Right hindlimb (tissue), 1 donor: ENCODE measurements at regions not wholly inside any gene's neighbourhood (a gene's known extent, or its start where the extent isn't known, plus 50 kb on each side); places are given as distances from the start of the nearest gene placed in this dataset.
"Not testable (repeated sequence)": the region's sequence is repeated elsewhere in the genome, so short reads cannot be mapped to it uniquely, and the experiment has no call there.

Experiments used
- DNase-seq: peaks from one replicate; pipeline ENCODE4 v3.0.0-alpha.2; 2018

DNA sequence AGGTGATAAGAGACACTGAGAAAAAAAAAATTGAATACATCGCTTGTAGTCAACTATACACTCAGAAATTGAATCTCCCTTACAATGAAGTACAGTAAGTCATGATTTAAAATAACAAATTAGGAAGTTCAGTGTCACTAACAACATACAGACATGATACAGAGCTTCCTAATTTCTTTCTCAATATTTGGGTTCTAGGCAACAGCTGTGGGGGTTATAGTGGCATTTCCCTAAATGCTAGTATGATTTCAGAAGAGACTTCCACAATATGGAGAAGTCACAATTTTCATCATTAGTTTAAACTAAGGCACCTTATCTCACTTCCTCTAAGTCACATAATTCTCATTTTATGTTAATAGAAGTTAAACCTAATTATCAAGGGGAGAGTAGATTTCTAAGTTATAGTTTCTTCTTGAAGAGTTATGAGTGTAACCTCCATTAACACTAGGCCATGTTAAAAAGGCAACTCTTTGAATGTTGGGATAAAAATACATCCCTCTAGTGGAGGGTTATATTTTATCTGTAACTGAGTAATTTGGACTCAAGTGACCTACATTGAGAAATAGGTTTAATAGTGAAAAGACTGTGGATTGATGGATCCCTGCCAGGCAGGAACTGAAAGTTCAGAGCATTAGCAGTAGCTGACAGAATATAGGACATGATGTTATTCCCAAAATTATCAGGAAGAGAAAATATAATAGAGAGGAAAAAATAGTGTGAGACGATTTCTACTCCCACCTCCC, 286.0 kb upstream of the SUCLG2 start:
- no peak for DNase-seq

- DNase-seq = no peak
These were observed 283.2 kb upstream of the SUCLG2 start for GRCh38 chr3:67937498-67938118.

DNA sequence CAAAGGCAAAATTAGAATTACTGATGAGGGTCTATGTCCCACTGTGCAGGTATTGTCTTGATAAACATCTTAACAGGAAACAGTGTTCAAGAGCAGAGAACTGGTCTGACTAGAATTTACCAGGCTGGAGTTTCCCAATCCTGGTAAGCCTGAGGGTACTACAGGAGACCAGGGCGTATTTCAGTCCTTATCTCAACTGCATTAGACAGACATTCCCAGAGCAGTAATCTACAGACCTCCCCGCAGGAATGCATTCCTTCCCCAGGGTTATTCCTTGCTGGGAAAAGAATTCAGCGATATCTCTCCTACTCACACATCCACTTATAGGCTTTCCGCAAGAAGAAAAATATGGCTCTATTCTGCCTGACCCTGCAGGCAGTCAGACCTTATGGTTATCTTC, 276.0 kb upstream of the SUCLG2 start:
- DNase-seq = not testable (repeated sequence)

DNA sequence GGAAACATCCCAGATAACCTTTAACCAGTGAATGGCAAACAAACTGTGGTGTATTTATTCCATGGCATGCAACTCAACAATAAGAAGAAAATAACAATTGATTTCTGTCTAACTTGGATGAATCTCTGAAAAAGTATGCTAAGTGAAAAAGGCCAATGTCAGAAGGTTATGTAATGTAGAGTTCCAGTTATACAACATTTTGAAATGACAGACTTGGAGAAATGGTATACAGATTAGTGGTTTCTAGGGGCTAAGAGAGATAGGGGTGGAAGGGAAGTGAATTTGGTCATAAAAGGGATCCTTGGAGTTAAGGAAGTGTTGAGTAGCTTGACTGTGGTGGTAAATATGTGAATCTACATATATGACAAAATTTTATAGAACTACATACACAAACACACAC, 269.4 kb upstream of the SUCLG2 start:
- no peak for DNase-seq

GRCh38 chr3:67920969-67921368, 266.6 kb upstream of the SUCLG2 start:
- no peak for DNase-seq

GRCh38 chr3:67920311-67920710, 265.9 kb upstream of the SUCLG2 start:
- DNase-seq = no peak

DNA sequence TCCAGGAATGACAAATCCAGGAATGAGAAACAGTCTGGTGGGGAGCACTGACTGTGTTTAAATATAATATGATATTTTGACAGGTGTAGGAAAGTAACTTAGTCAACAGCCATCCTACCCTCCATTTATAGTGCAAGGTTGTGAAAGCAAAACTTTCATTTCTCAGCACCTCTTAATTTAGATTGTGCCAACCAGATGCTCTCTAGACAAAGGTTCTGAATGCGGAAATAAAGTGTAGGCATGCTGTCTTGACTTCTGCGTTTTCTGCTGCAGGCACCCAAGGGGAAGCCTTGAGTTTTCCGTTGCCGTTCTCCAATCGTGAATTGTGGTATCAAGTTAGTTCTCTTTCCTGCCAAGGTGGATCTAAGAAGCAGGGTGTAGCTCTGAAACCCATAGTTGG, 261.9 kb upstream of the SUCLG2 start:
- no peak for DNase-seq

- no peak for DNase-seq
These were observed 253.3 kb upstream of the SUCLG2 start for GRCh38 chr3:67907735-67908134.

- no peak for DNase-seq
These were observed 251.8 kb upstream of the SUCLG2 start for GRCh38 chr3:67906261-67906660.

GRCh38 chr3:67901681-67902080, 247.3 kb upstream of the SUCLG2 start:
- DNase-seq = no peak

DNA sequence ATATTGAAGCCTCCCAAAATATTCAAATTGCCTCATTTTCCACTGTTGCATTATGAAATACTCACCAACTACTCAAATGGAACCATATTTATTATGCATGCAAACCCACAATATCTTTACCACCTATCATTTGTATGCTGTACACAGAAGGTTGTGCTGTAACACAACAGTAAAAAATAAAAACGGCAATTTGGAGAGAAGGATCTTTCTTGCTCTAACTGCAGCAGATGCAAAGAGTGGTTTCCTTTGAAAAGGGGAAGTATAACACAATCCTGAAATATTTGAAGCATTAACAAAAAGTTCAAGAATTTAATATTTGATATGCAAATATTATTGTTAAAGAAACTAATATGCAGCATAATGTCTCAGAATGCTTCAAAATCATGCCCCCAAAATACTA, 244.5 kb upstream of the SUCLG2 start:
- no peak for DNase-seq

GRCh38 chr3:67897351-67898336, 243.2 kb upstream of the SUCLG2 start:
- DNase-seq = no peak

- no peak for DNase-seq
These were observed 241.7 kb upstream of the SUCLG2 start for GRCh38 chr3:67896130-67896529.

- DNase-seq = no peak
These were observed 240.1 kb upstream of the SUCLG2 start for GRCh38 chr3:67894510-67894909.

DNA sequence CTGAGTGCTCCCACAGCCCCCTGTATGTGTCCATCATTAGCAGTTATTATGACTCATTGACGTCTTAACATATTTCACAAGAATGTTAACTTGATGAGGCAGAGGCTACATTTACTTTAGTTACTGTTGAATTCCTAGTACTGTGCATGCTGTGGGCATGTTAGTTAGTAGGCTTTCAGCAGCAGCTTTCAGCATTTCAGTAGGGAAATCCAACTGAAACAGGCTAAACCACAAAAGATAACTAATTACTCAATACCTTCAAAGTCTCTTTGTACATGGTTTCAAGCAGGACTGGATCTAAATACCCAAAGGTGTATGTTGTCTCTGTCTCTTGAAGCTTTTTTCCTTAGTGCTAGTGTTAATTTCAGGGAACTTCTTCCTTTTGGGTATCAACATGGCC, 229.9 kb upstream of the SUCLG2 start:
- no peak for DNase-seq

DNA sequence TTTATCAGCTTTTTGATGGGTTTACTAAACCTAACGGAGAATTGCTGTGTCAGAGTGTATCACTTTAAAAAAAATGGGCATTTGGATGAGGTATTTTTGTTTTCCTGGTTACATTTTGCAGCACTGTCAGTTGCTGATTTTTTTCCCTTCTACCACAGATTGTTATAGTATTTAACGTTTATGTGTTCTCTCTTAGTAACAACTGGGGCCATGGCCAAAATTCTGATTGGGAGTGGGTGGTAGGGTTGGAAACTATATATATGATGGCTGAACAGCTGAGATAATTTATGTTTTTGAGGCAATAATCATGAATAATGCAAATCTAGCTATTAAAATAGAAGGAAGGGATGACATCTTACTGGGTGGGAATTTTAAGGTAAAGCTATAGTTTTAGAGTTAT, 229.4 kb upstream of the SUCLG2 start:
- peak; percentile 28 for DNase-seq

GRCh38 chr3:67882981-67883380, 228.6 kb upstream of the SUCLG2 start:
- DNase-seq = no peak

- no peak for DNase-seq
These were observed 221.8 kb upstream of the SUCLG2 start for GRCh38 chr3:67876261-67876660.

- no peak for DNase-seq
These were observed 221.4 kb upstream of the SUCLG2 start for GRCh38 chr3:67875858-67876257.

DNA sequence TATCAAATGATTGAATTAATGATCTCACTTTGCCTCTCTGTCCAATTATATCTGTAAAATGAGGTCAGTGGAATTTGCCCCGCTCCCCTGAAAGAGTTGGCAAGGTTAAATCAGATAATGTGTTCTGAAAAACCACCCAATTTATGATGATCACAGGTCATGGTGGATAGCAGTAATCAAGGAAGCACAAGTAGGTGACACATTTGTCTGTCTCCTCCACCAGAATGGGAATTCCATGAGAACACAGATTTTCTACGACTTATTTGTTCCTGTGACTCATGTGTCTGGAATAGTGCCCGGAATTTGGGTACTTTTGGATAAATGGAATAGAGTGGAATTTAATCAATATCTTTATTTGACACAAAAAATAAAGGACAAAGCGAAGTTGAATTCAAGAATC, 220.9 kb upstream of the SUCLG2 start:
- no peak for DNase-seq

GRCh38 chr3:67870477-67870876, 216.1 kb upstream of the SUCLG2 start:
- no peak for DNase-seq

- DNase-seq = no peak
These were observed 212.2 kb upstream of the SUCLG2 start for GRCh38 chr3:67866571-67866970.

DNA sequence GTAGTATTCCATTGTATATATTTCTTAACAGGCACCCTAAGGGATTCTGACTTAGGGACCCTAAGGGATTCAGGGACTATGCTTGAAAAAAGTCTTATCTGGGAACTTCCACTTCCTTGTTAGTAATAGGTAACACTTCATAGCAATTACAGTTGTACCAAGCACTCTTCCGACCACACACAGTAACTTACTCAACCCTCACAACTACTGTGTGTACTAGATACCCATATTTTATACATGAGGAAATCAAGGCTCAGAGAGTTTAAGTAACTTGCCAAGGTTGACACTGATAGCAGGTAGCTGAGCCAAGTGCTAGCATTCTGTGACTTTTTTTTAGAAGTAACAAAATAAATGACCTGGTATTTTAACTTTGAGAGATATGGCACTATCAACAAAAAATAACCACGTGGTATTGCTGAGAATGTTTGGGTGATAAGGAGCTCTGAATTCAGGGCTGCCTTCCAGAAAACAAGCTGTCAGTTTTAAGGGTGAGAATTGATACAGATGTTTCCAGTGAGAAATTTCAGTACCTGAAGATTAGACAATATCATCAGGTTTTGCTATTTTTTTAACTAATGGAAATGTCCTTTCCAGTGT, 210.3 kb upstream of the SUCLG2 start:
- no peak for DNase-seq
